GM19395 (cell line): ENCODE measurements at regions not wholly inside any gene's neighbourhood (a gene's known extent, or its start where the extent isn't known, plus 50 kb on each side); places are given as distances from the start of the nearest gene placed in this dataset.

Experiments
- ATAC-seq: cut with Tn5 transposase; IDR thresholded peaks from one replicate; pipeline ENCODE4 v1.9.1; 2021; ENCODE audit warnings: mild to moderate bottlenecking, moderate library complexity; ENCODE audit not compliant: unreplicated experiment

DNA sequence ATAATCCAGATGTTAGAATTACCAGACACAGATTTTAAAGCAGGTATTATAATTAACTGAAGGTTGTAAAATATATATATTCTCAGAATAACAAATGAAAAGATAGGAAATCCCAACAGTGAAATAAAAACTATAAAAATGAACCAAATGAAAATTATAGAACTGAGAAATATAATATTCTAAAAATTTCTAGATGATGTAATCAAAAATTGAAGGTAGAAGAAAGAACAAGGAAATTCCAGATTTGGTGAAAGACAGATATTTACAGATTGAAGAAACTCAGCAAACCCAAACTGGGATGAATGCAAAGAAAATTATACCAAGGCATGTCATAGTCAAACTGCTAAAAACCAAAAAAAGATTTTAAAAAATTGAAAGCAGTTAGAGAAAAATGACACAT, 729.4 kb downstream of the MATN1 start:
- no peak for ATAC-seq

DNA sequence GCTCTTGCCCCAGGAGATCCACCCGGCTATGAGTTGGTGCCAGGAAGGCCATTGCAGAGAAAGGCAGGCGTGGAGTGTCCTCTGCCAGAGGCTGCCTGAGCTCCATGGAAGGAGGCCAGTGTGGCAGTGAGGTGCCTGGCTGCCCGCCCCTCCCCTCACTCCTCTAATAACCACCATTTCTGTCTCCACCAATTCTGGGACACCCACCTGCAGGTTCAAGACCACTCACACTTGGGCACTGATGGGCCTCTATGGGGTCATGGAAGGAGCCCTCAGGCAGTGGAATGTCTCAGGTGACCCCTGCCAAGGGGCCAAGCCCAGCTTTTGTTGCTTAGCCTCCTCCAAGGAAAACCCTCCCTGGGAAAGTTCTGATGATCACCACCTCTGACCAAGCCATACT, 731.6 kb downstream of the MATN1 start:
- ATAC-seq, result no peak

DNA sequence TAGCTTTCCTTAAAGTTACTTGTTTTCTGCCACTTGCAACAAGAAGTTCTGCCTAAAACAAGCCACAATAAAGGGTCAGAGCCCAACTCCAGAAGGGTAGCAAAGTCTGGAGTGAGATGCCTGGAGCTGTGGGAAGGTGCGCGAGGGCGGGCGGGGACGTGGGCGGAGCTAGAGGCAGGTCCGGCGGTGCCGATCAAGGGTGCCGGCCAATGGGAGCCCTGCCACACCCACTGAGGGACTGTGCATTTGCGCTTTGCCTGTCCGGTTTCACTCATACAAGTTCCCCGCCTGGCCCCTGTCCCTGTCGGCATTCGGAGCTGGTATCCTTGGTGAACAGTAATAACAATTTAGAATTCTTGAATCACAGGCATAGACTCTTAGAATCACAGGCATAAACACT, 732.4 kb downstream of the MATN1 start:
- ATAC-seq, result no peak

DNA sequence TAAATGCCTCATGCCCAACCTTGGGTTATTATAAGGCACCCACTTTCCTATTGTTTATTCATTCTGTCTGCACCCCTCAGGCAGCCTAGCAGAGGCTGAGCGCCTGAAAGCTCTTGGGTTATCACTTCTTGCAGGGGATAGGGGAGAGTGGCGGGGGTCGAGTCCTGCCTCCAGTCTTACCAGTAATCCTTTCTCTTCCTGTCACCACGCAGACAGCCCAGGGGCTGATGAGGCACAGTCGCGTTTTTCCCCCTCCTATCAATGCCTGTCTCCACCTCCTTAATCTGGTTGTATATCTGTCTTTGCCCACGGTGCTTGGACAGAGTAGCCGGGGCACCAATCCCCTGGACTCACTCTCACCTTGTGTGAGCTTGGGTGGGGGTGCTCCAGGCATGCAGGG, 733.1 kb downstream of the MATN1 start:
- no peak for ATAC-seq

DNA sequence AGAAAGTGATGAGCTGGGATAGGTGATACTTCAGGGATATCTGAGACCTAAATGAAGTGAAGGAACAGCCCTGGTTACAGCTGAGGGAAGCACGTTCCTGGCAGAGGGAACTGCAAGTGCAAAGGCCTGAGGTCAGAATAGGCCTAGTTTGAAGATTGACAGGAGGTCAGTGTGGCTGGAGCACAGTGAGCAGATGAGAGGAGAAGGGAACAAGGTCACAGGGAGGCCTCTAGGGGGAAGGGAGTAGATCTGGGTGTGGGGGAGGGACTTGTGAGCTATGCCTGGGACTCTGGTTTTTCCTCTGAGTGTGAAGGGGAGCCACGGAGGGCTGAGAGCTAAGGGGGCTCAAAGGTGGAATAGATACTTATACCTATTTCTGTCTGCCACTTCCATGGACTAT, 736.4 kb downstream of the MATN1 start:
- ATAC-seq, result no peak

DNA sequence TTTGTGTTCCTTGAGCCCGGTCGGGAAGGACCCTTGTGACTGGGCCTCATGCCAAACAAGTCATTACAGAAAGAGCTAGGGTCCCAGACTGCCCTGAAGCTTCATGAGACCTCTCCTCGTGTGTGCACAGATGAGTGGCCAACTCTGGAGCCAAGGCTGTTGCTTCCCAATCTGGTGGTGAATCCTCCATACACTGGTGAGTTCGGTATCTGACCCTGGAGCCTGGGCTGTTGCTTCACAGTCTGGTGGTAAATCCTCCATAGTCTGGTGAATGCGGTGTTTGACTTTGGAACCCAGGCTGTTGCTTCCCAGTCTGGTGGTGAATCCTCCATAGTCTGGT, 737.8 kb downstream of the MATN1 start:
- ATAC-seq, result no peak

DNA sequence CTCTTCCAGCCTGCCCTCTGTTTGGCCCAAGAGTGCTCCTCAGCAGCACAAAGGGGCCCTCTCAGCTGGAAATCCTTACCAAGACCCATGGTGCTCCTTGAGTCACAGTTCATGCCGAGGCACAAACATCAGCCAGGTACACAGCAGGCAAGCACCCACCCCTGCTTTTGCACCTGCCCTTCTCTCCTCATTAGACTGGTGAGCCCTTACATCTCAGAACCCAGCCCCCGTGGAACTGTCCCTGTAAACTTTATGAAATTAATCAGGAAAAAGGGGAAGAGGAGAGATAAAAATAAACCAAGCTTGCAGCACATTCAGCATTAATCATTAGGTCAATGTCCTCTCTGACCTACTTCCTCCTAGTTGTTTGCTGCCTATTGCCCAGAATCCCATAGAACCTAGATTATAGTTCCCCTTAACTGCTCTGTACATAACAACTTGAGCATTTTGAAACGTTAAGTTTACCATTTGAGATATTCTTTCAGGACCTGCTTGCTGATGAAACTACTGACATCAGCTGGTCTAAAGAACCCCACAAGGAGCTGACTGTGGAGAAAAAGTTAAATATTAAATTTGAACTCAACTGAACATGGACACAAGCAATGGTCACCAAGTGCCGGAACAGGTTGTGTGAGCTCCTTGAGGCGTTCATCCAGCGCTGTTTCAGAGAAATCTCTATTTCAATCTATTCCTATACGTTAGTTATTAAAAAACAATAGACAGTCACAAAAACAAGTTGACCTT, 738.4 kb downstream of the MATN1 start:
- ATAC-seq, result no peak

DNA sequence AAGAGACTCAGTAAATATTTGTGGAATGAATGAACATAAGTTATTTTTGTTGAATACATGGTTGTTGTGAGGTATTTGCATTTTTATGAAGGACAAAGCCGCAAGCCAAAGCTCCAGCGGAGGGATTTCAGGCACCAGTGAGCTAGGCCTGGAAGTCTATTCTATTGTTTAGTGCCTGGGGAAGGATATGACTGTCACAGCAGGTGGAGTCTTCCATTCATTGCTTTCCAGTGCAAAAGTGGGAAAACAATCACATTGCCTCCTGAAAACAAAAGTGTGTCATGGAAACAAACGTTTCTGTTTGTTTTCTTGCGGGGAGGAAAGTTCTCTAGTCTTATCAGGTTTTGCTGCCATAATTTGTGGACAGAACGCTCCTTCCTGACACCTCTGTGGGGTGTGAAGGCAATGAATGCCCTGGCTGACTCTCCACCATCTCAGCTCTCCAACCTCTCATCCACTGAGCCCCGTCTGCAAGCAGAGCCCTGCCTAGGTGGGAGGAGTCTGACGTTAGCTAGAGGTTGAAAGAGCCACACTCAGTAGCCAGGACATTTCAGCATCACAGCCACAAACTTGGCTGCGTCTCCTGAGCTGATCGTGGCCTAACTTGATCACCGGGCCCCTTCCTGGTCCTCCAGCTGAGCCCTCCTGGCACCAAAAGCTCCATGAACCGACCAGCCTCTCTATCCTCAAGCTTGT, 739.1 kb downstream of the MATN1 start:
- ATAC-seq, result no peak

DNA sequence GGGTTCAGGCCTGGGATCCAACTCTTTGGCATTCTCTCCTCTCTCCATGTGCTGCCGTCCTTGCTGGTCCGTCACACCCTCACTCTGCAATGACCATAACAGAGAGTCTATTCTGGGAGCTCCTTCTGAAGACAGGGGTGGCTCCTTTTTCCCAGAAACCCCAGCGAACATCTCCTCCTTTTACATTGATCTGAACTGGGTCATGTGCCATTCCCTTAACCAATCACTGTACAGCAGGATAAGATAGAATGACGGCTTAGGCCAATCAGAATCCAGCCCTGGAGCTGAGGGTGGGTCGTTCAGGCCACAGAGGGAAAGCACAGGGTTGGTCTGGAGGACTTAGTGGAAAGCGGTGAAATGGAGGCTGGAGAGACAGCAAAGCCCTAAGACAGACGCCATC, 740.1 kb downstream of the MATN1 start:
- ATAC-seq, result no peak

DNA sequence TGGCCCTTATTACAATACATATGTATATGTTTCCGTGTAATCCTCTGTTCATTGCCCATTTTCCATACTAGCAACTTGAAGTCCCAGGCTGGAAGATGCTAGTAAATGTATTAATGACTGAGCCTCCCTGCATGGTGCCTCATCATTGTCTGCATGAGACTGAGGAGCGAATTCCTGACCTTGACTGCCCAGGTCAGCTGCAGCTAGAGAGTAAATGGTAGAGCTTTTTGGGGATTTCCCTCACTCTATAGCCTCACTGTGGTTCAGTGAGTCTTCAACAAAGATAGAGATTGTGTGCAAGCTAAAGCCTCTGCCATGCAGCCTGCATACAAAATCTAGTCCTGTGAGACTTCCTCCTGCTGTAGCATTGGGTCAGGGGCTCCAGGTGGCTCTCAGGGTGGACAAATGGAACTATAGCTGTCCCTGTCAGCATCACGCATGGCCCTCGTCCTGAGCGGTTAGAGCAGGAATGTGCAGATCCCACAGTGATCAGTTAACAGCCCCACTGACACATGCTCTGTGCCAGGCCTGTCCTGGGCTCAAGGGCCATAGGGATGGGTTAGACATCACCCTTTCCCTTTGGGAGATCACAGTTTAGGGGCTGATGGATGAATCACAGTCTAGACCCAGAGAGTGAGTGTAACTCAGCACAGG, 741.7 kb downstream of the MATN1 start:
- ATAC-seq, result no peak

DNA sequence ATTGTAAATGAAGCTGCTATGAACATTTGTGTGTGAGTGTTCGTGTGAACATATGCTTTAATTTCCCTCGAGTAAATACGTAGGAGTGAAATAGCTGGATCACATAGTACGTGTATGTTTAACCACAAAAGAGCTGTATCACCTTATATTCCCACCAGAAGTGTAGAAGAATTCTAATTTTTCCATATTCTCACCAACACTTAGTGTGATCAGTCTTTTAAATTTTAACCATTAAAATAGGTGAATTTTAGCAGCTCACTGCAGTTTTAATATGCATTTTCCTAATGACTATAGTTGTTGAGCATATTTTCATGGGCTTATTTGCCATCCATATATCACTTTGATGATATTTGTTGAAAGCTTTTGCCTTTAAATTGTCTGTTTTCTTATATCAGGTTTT, 741.2 kb downstream of the PTPRU start:
- ATAC-seq, result no peak

DNA sequence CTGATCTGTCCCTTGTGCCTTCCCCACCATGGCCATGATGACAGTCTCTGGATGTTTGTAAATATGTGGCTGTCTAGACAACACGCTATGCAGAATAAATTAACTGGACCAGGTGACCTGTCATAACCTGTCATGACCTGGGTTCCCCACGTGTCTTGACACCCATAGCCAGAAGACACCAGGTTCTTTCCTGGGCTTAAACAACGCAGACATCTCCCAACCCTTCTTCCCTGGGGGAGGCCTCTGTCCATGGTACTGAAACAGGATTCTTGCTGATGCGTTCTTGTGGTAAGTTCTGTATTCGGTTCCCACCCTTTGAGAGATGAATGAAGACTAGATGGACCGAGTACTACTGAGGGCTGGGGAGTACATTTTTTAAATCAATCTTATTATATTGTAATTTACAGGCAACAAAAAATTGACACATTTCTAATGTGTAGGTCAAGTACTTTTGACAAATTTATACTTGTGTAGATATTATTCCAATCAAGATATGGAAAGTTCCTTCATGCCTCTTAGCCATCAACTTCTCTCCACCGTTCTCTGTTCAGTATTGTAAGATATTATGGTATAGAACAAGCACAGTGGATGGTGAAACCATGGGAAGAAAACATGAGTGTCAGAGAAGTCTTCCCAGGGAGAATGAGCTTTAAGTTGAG, 738.8 kb downstream of the PTPRU start:
- ATAC-seq, result no peak

DNA sequence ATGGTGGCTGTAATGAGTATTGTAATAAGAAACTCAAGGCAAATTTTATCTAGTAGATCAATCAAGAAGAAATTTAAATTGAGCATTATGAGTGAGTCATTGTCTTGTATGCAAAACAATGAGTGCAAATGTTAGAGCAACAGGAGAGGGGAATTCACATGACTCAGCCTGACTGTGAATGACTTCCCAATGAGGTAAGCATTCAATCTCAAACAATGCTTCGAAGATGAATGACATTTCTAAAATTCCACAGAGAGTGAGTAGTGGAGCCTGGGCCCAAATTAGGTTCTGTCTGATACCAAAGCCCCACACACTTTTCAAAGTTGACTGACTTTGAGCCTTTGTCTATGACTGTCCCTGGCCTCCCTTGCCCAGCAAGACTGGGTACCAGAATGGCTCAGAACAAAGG, 738.0 kb downstream of the PTPRU start:
- no peak for ATAC-seq

DNA sequence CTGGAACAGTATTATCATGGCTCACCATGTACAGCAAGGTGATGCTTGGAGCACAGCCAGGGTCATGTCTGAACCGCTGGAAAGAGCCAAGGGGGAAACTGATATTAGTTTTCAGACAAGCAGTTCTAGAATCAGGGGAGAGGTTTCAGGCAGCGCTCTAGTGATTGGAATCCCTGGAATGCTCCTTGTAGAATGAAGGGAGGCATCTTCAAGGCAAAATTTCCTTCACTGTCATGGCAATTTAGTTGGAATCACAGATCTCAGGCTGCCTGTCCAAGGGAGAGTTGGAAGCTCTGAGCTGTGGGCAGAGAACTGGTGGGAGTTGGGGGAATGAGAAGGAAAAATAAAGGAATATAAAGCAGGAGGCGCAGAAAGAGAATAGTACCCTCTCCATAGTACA, 737.1 kb downstream of the PTPRU start:
- ATAC-seq, result no peak

DNA sequence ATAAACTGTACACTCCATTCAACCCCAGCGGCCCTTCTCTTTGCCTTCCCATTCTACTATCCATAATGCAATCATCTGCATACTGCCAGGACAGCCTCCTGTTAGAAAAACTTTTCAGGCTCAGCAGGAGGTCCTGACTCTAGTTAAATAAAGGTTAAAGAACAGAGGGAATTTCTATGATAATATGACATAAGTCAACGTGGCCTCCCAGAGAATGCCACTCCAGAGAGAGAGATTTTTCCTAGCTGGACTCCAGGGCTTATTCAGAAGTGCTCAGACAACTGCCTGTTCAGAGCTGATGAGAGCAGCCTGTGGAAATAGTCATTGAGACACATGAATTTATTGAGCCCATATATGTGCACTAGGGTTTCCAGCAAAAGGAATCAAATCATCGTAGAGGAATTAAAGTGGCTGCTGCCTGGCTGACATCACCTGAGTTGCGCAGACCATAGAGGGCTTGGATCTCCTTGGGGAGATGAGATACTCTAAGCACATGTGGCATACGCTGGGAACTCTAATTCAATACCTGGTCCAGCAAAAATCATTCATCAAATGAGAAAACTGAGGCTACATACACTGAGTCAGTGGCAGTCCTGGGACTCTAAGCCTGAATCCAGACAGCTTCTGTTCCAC, 736.2 kb downstream of the PTPRU start:
- no peak for ATAC-seq

DNA sequence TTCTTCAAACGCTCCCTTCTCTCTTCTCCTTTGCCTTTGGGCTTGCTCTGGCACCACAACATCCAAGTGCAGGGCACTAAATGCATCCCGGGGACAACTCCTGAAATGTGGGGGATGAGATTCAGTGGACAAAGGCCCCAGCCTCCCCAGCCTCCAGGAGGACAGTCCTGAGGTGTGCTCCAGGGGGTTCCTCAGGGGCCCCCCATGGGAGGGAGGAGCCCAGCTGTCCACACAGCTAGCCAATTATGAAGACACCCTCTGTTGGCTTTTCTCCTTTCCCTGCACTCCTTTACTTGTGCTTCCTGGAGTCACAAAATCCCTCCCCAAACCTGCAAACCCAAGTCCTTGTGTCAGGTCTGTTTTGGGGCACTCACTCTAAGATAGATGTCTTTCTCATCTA, 735.4 kb downstream of the PTPRU start:
- no peak for ATAC-seq

DNA sequence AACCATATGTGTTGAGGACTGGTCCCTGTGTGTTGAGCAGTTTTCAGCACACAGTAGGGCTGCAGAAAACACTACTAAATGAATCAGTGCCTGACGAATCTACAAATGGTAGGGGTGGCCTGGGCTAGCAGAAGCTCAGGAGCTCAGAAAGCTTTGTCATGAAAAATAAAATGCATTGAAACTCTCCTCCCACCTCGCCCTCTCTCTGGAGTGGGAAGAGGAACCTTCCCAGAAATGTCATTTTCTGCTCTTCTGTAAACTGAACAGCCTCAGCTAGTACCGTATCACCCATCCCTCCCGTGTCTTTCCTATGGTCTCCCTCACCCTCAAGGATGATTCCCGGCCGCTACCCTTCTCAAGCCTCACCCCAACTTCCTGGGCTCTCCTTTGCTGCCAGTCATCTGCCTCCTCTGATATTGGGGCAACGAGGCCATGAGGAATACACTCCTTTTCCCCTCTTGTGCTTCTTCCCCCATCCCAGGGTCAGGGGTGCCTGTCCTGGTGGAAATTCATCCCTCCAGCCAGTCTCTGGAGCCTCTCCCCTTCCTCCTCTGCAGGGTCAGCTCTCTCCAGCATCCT, 734.5 kb downstream of the PTPRU start:
- no peak for ATAC-seq

DNA sequence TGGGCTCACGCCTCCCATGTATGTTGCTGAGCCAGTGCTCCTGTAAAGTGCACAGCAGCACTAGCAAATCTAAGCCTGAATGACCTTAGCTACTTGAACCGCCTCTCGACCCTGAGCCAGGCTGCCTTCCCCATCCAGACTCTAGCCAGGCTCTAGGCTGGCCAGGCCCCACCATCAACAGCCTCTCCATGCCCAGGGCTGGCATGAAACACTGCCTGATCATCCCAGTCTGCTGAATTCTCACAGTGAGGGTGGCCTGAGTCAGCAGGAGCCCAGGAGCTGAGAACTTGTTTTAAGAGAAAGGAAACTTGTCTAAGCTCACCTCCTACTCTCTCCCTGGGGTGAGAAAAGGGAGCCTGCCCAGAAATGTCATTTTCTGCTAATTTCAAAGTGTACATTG, 733.3 kb downstream of the PTPRU start:
- no peak for ATAC-seq

DNA sequence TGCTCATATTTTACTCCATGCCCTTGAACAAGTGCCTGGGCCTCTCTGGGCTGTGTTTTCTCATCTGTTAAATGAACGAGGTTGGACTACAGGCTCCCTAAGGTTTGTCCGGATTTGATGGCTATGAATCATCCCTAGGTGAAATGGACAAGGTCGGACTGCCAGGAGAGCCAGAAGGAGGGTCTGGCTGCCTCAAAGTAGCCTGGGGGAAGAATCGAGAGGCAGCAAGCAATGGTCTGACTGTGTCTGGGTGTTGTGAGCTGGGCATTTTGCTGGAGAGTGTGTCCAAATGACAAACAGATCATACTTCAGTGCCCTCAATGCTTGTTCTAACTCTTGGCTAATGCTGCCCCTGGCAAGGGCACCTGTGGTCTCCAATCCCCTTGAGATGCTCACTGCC, 730.9 kb downstream of the PTPRU start:
- ATAC-seq, result no peak

DNA sequence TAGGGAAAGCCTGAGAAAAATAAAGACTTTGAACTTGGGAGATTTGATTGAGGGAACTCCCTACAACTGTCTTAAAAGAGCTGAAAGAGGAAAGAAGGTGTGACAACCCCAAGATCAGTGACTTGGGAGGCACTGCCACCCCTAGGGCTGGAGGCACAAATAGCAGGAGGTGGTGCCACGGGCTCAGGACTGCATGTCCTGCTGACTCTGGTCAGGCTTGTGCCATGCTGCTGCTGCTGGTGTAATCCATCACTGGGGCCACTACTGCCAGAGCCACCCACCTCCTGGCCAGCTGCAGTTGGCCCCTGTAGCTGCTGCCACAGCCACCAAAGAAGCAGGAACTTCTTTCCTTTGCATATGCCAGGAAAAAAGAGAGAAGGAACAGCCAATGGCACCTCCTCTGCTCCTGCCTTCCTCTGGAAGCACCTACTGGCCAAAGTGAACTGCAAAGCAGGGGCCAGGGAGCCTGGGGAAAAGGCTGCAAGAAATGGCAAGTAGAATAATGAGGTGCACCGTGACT, 730.3 kb downstream of the PTPRU start:
- no peak for ATAC-seq
